ENCODE measurements at regions not wholly inside any gene's neighbourhood (a gene's known extent, or its start where the extent isn't known, plus 50 kb on each side); places are given as distances from the start of the nearest gene placed in this dataset.
"Not testable (repeated sequence)": the region's sequence is repeated elsewhere in the genome, so short reads cannot be mapped to it uniquely, and the experiment has no call there.

DNA sequence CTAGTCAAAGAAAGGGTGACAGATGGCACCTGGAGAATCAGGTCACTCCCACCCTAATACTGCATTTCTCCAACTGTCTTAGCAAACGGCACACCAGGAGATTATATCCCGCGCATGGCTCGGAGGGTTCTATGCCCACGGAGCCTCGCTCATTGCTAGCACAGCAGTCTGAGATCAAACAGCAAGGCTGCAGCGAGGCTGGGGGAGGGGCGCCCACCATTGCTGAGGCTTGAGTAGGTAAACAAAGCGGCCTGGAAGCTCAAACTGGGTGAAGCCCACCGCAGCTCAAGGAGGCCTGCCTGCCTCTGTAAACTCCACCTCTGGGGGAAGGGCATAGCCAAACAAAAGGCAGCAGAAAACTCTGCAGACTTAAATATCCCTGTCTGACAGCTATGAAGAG lies 268.1 kb upstream of the GRM3 start:
- DNase-seq (ENCODE audit: low read depth in 4 of 4, low spot score in 2 of 4) = not testable (repeated sequence)

DNA sequence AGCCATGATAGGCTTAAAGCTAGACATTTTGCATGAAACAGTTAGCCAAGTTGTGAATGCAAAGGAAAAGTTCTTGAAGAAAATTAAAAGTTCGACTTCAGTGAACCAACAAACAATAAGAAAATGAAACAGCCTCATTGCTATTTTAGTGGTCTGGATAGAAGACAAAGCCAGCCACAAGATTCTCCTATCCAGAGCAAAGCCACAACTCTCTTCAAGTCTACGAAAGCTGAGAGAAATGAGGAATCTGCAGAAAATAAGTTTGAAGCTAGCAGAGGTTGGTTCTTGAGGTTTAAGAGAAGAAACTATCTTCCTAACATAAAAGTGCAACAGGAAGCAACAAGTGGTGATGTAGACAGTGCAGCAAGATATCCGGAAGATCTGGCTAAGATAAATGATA lies 271.4 kb upstream of the GRM3 start:
- DNase-seq (ENCODE audit: low read depth in 4 of 4, low spot score in 2 of 4) = no peak

DNA sequence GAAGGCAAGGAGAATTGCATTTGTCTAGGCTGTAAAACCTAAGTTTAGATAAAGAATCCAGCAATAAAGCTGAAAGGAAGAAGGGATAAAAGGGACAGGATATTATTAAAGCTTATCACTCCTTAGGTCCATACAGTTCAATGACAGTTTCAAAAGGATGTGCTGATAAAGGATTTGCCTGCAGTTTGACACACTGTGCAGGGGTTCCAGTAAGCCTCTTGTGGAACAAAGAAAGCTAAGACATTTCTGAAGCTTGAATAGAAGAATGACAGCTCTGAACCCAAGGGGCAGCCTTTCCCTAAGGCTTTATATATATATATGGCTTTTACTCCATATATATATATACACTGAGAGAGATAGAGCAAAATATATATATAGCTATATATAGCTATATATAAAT lies 276.8 kb upstream of the GRM3 start:
- DNase-seq (ENCODE audit: low read depth in 4 of 4, low spot score in 2 of 4) = no peak

DNA sequence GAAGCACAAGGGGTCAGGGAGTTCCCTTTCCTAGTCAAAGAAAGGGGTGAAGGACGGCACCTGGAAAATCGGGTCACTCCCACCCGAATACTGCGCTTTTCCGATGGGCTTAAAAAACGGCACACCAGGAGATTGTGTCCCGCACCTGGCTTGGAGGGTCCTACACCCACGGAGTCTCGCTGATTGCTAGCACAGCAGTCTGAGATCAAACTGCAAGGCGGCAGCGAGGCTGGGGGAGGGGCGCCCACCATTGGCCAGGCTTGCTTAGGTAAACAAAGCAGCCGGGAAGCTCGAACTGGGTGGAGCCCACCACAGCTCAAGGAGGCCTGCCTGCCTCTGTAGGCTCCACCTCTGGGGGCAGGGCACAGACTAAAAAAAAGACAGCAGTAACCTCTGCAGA lies 303.3 kb upstream of the GRM3 start:
- not testable (repeated sequence) for DNase-seq (ENCODE audit: low read depth in 4 of 4, low spot score in 2 of 4)

DNA sequence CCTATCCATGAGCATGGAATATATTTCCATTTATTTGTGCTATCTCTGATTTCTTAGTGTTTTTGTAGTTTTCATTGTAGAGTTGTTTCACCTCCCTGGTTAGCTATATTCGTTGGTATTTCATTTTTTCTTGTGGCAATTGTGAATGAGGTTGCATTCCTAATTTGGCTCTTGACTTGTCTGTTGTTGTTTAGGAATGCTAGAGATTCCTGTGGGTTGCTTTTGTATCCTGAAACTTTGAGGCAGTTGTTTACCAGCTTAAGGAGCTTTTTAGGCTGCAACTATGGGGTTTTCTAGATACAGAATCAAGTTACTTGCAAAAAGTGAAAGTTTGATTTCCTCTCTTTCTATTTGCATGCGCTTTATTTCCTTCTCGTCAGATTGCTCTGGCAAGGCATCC lies 304.7 kb upstream of the GRM3 start:
- no peak for DNase-seq (ENCODE audit: low read depth in 4 of 4, low spot score in 2 of 4)

DNA sequence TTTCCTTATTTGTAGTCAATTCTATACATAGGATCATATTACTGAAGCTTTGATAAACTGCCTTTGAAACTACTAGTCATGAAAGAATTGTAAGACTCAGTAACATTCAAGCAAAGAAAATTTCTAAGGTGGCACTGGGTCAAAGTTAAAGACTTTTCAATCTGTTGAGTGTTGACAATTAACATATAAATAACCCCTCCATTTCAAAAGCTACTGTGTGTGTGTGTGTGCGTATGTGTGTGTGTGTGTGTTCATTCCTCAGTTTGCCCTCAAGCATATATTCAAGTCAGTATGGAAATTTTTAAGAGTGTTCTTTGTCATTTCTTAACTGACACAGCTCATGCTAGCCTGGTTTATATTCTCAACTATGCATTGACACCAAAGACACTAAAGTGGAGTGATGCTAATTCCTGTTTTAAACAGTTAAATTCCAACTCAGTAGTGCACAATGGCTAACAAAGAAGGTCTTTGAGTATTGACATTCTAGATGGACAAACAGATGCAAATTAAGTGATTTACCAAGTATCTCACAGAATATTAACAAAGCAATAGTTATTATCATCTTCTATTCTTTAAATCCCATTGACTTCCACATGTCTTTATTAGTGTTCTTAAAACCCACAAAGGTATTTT lies 314.8 kb upstream of the GRM3 start:
- no peak for DNase-seq (ENCODE audit: low read depth in 4 of 4, low spot score in 2 of 4)

DNA sequence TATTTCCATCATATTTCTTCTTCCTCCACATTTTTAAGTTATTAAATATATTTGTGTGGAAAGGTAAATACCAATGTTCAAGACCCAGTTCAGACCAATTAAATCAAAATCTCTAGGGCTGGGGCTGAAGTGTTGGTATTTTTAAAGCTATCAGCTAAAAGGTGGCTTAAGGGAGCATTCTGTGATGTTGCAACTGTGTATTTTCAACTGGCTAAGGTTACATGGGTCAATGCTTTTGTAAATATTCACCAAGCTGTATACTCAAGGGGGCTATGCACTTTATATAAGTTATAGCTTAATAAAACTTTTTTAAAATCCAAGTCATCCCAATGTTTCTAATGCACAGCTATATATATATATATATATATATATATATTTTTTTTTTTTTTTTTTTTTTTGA lies 316.9 kb upstream of the GRM3 start:
- DNase-seq (ENCODE audit: low read depth in 4 of 4, low spot score in 2 of 4) = no peak

DNA sequence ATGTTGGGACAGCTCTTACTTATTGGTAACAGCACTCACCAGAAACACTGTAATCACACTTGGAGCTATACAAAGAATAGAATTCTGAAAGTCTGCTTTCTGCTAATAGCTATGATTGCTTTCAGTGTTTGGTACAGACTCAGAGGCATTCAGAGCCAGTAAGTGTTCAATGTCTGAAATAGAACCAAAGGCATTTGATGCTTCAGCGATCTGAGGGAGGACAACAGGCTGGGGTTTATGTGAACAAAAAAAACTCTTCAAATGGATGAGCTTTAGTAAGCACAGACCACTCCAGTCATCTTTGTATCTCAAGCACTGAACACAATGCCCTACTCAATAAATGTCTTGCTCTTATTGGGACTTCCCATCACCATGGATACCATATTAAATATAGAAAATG lies 322.8 kb upstream of the GRM3 start:
- DNase-seq (ENCODE audit: low read depth in 4 of 4, low spot score in 2 of 4) = no peak

DNA sequence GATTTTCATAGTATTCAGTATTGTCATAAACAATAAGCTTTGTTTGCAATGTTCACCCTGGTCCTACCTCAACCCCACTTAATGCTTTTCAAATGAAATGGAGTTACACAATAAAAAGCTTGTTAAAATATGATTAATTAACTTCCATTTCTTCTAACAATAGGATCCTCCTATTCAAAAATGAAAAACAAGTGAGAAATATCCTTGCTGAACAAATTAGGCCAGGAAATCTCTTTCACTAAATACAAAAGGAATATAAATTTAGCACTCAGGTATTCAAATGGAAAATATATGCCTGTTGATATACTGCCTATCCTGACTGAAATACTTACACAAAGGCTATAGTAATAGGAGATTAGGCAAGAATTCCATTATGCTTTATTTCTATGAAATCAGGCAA lies 323.4 kb upstream of the GRM3 start:
- no peak for DNase-seq (ENCODE audit: low read depth in 4 of 4, low spot score in 2 of 4)

DNA sequence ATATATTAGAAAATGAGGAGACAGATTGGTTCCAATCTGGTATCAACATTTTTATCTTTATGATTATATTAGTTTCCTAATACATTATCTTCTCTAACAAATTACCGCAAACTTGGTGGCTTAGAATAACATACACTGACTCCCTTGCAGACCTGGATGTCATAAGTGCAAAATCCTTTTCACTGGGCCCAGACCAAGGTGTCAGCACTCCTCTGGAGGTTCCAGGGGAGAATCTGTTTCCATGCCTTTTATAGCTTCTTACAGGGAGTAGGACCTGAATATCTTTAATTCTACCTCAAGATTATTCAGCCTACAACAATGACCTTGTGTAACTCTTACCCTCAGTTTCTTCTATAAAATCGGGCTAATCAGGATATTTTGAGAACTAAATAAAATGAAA lies 329.9 kb upstream of the GRM3 start:
- DNase-seq (ENCODE audit: low read depth in 4 of 4, low spot score in 2 of 4) = no peak

DNA sequence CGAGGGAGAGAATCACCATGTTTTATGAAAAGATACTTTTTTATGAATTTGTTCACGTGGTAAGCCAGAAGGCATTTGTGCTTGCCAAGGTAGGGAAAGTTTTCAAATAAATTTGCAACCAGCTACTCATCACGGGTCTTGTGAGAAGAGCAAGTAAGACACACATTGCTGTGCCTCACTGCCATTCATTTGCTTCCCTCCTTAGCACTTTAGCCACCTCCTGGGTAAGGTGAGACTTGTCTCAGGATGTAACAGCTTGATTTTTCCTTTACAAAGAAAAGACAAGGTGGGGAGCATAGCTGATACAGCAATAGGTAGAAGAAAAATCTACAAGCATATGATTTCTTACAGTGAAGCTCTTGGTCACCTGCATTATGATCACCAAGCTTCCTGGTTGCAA lies 342.4 kb upstream of the GRM3 start:
- no peak for DNase-seq (ENCODE audit: low read depth in 4 of 4, low spot score in 2 of 4)

DNA sequence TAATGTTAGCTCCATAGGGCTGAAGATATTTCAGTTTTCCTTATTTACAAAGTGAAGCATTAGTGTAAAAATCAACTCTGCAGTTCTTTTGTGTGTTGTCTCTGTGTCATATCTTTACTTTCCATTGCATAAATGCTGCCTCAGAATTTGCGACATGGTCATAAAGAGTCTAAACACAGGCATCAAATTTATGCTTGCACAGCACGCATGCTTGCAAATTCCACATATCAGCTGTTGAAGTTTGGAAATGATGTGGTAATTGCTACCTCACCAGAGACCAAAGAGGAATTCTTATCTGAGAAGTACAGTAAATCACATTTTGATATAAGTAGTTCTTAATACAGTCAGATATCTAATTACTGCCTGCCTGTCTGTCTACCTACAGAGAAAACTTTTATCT lies 348.2 kb upstream of the GRM3 start:
- no peak for DNase-seq (ENCODE audit: low read depth in 4 of 4, low spot score in 2 of 4)

DNA sequence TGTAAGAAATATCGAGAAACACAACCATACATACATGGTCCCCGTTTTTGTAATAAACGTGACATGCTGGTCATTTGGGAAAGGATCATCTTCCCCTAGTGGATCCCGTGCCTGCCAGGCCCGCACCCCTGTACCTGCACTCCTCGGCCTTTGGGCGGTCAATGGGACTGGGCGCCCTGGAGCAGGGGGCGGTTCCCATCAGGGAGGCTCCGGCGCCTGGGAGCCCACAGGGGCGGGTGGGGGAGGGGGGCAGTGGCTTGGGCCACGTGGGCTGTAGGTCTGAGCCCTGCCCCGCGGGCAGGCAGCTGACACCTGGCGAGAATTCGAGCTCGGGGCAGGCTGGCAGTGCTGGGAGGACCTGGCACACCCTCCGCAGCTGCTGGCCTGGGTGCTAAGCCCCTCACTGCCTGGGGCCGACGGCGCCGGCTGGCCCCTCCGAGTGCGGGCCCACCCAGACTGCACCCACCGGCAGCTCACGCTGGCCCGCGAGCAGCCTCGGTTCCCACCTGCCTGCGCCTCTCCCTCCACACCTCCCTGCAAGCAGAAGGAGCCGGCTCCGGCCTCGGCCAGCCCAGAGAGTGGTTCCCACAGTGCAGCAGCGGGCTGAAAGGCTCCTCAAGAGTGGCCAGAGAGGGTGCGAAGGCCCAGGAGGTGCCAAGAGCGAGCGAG lies 361.6 kb upstream of the GRM3 start:
- no peak for DNase-seq (ENCODE audit: low read depth in 4 of 4, low spot score in 2 of 4)

DNA sequence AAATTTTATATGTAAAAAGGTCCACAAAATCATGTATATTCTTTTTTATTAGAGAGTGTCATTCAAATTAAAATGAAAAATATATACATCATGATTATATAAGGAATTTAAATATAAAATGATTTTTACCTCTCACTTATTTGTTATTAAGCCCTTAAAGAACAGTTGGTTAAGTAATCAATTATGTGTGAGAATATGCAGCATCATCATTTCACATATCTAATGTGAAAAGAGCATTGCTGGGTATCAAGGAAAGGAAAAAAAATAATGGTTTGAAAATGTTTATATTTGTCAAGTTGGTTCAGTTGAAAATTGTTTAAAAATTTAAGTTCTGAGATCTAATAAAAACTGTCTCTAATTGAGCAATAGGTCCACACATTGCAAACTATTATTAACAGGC lies 363.6 kb upstream of the GRM3 start:
- DNase-seq (ENCODE audit: low read depth in 4 of 4, low spot score in 2 of 4) = no peak

DNA sequence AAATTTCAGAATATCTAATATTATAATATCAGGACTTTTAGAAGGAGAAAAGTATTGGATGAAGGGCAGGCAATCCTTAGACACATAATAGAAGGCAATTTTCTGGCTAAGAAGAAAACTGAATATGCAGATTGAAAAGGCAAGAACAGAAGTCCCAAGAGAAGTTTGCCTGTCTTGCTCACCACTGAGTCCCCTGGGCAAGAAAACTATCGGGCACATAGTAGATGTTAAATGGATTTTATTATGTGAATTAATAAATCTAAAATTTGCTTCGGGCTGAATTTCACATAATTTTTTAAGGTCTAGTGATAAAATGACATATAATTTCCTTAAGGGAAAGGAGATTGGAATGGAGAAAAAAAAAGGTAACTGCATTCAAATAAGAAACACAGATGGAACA lies 380.9 kb upstream of the GRM3 start:
- DNase-seq (ENCODE audit: low read depth in 4 of 4, low spot score in 2 of 4) = no peak

DNA sequence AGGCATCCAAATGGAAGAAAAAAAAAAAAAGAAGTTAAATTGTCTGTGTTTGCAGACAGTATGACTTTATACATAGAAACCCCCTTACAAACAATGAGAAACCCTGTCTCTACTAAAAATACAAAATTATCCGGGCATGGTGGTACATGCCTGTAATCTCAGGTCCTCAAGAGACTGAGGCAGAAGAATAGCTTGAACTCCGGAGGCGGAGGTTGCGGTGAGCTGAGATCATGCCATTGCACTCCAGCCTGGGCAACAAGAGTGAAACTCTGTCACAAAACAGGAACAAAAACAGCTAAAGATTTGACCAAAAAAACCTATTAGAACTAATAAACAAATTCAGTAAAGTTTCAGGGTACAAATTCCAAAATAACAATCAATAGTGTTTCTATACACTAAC lies 385.8 kb upstream of the GRM3 start:
- DNase-seq (ENCODE audit: low read depth in 4 of 4, low spot score in 2 of 4) = no peak

DNA sequence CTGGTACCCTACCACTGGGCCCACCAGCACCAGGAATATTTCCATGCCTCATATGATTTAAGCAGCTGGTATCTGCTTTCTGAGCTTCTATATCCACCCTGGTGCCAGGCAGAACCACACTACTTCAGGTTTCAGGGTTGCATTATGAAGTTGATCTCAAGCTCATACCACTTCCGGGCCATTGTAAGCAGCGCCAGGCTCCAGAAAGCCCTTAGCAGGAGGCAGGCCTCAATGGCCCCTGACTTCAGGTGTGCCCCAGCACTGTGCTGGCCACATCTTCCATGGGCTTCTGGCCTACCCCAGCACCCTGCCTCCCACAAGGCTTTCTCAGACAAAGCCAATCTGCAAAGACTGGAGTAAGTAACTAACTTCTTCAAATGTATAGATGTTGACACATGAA lies 391.3 kb upstream of the GRM3 start:
- DNase-seq (ENCODE audit: low read depth in 4 of 4, low spot score in 2 of 4) = no peak

DNA sequence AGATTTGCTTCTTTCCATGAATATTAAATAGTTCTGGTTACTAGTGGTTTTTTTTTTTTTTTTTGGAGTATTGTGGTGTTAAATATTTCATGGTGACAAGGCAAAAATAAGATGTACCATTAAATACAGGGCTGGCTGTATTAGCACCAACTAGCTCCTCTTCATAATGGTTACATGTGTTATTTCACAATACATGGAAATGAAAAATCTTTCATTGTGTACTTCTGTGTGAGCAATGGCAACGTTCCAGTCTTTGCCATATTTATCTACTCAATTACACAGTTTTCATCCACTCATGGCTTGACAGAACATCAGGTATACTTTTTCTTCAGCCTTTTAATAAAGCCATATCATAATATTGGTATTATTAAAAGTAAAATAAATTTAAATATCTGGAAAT lies 394.7 kb upstream of the GRM3 start:
- no peak for DNase-seq (ENCODE audit: low read depth in 4 of 4, low spot score in 2 of 4)

DNA sequence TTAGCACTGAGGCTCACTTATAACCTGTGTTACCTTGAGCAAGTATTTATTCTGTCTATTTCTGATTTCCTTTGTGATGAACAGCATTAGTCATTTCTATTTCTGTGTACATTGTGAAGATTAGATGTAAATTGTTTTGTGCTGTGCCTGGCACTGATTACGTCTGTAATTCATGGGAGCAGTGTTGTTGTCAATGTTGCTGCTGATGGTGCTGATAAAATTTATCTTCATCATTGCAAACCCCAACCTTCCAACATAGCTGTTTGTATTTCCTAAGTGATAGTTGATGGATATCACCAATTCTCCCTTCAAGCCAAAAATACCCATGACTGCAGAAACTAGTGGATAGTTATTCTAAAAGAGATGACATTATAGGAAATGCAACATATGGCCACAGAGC lies 400.5 kb upstream of the GRM3 start:
- DNase-seq (ENCODE audit: low read depth in 4 of 4, low spot score in 2 of 4) = no peak

DNA sequence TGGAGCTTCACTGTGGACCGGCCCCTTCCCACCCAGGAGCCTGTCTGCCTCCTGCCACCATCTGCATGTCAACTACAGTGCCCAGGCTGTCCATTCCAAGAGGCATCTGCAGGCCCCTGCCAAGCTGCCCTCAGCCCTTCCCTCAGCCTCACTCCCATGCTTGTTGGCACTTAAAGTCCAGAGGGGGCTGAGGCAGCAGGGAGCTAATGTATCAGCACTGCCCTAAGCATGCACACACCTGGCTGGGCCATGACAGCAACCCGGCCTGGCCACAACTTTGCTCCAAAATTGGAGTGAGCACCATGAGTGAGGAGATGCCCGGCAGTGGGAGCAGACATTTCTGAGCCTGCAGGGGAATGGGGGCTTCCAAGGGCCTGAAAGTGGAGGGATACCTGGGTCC lies 417.5 kb upstream of the GRM3 start:
- DNase-seq (ENCODE audit: low read depth in 4 of 4, low spot score in 2 of 4) = no peak

DNA sequence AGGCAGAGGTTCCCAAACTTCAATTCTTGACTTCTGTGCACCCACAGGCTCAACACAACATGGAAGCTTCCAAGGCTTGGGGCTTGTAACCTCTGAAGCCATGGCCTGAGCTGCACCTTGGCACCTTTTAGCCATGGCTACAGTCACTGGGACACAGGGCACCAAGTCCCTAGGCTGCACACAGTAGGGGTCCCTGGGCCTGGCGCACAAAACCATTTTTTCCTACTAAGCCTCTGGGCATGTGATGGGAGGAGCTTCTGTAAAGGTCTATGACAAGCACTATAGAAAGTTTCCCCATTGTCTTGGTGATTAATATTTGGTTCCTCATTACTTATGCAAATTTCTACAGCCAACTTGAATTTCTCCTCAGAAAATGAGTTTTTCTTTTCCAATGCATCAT lies 420.9 kb upstream of the GRM3 start:
- no peak for DNase-seq (ENCODE audit: low read depth in 4 of 4, low spot score in 2 of 4)

DNA sequence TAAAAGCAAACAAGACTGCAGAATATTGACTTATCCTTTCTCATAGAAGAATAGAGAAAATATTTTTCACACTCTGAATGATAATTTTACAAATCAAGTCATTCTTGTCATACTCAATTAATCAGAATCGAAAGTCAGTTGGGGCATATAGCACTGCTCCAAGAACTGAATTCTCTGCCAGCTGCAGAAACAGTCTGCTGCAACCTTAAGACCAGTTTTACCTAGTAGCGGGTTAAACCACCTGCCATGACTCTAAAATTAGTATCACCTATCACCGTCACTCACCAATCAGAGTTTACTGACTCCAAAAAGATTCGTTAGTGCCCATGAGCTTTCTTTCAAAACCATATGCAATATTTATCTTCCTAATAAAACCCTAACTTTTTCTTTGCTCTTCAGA lies 429.0 kb upstream of the GRM3 start:
- no peak for DNase-seq (ENCODE audit: low read depth in 4 of 4, low spot score in 2 of 4)

DNA sequence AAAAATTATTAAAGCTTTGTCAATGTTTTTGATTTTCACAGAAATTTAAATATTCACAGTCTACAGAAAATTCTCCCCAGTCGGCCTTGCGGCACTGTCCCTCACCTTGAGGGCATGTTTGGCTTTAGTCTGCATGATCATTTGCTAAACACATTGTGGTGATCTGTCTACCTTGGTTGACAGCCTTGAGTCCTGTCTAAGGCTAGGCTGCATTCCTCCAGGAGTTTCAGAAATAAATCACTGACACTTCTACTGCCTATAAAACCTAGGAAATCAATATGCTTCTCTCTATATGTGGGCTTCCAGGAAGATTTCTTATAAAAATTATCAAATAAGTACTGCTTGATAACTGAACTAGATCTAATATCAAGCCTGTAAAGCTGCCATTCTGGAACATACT lies 430.7 kb upstream of the GRM3 start:
- DNase-seq (ENCODE audit: low read depth in 4 of 4, low spot score in 2 of 4) = no peak
